A673 (cell line): ENCODE measurements at regions not wholly inside any gene's neighbourhood (a gene's known extent, or its start where the extent isn't known, plus 50 kb on each side); places are given as distances from the start of the nearest gene placed in this dataset.

Experiments used
- EZH2 ChIP-seq: fragments of 200-600 bp; sonication (generic); IDR thresholded peaks from 2 replicates; pipeline ENCODE4 v1.6.1; 2017; ENCODE audit warnings: borderline replicate concordance, low read depth, mild to moderate bottlenecking, mixed read lengths, antibody characterized with exemption, low read length; ENCODE audit not compliant: poor library complexity, severe bottlenecking
- TF ChIP-seq, protein P1 (sequence below): fragments of 300-800, 200-600 bp; sonication (generic); conservative IDR thresholded peaks from 2 replicates; pipeline ENCODE4 v1.5.1; 2017; ENCODE audit warnings: low read depth, mild to moderate bottlenecking, antibody characterized with exemption, low read length, moderate library complexity, mixed read lengths

DNA sequence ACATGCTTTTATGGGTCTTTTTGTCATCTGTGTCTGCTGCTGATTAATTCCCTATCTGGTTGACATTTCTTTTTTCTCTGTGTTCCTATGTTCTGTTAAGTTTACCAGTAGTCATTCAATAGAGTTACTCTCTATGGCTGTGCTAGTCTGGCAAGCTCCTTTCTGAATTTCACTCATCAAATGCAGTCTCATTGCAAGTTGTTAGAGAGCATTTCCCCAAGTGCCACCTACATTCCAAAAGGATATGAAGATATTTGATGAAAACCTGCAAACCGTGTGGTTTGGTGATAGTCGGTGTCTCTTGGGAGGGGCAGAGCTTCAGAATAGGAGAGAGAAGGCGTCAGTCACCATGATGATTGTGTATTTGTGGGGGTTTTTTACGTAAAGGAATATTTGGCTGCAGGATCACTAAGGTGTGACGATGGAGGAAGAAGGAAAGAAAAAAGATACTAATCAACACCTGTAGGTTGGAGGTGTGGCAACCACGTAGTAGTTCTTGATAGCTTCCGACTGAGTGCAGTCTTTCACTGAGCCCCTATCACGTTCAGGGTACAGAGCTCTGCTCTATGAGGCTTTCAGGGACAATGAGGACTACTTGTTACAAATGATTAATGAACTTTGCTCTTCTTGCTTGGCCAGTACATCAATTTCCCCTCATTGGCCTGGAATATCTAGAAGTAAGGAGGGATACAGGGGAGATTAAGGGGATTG lies 73.1 kb upstream of the TNFAIP3 start:
- TF ChIP-seq, protein P1, sequence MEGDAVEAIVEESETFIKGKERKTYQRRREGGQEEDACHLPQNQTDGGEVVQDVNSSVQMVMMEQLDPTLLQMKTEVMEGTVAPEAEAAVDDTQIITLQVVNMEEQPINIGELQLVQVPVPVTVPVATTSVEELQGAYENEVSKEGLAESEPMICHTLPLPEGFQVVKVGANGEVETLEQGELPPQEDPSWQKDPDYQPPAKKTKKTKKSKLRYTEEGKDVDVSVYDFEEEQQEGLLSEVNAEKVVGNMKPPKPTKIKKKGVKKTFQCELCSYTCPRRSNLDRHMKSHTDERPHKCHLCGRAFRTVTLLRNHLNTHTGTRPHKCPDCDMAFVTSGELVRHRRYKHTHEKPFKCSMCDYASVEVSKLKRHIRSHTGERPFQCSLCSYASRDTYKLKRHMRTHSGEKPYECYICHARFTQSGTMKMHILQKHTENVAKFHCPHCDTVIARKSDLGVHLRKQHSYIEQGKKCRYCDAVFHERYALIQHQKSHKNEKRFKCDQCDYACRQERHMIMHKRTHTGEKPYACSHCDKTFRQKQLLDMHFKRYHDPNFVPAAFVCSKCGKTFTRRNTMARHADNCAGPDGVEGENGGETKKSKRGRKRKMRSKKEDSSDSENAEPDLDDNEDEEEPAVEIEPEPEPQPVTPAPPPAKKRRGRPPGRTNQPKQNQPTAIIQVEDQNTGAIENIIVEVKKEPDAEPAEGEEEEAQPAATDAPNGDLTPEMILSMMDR = no peak
- no peak for TF ChIP-seq EZH2
